GM18868 (cell line): ENCODE measurements at regions not wholly inside any gene's neighbourhood (a gene's known extent, or its start where the extent isn't known, plus 50 kb on each side); places are given as distances from the start of the nearest gene placed in this dataset.
"Not testable (repeated sequence)": the region's sequence is repeated elsewhere in the genome, so short reads cannot be mapped to it uniquely, and the experiment has no call there.

ENCODE experiments used
- ATAC-seq: cut with Tn5 transposase; IDR thresholded peaks from one replicate; pipeline ENCODE4 v1.9.1; 2021; ENCODE audit warnings: mild to moderate bottlenecking, moderate library complexity; ENCODE audit not compliant: unreplicated experiment

DNA sequence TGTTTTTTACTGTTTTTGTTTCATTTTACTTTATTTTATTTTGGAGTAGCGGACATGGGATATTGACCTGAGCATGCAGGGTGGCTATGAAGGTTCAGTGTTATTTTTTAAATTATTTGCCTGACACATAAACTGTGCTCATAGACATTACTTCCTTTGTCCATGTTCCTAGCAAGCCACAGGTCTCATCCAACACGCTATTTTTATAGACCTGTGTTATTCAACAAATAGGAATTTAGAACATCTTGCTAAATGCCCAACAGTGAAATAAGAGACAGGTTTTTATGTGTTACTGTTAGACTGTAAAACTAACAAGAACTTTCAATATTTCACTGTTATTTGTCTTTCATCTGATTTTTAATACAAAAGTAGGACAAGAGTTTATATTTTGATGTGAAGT, 756.4 kb downstream of the KCNT2 start:
- no peak for ATAC-seq

DNA sequence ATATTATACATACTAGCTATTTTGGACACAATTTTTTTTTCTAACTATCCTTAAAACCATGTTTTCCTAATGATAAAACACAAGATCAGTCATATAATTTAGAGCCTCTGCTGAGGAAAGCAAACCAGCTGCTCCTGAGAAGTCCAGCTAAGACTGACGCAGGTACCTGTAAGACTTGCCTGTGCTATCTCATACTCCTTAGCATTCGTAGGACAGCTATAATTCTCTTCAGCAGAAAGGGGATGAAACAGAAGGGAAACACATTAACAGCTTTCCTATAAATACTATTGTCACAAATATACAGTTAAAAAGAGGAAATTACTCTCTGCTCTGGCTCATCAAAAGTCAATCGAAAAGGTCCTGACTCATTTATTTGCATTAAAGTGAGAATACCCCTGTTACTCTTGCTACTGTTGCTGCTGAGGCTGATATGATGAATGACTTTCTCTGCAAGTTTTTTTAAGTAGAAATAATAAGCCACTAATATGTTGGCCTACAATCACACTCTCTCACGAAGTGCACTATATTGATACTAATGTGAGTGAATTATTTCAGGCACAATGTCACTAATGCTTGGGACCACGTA, 757.1 kb downstream of the KCNT2 start:
- ATAC-seq, result no peak

DNA sequence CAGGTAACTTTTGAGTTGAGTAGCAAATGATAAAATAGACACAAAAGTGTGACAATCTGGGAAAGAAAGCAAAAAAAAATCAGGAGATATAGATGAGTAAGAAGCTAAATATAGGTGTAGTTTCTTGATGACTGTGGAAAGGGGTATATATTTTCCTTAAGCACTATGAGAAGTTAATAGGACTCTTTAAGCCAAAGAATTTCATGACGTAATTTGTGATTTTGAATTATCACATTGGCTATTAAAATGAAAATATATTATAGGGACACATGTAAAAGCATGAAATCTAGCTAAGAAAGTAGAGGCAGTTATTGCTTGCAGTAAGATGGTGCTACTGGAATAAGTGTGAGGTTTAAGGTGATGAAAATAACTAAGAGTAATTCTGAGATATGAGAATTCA, 759.1 kb downstream of the KCNT2 start:
- ATAC-seq, result no peak

DNA sequence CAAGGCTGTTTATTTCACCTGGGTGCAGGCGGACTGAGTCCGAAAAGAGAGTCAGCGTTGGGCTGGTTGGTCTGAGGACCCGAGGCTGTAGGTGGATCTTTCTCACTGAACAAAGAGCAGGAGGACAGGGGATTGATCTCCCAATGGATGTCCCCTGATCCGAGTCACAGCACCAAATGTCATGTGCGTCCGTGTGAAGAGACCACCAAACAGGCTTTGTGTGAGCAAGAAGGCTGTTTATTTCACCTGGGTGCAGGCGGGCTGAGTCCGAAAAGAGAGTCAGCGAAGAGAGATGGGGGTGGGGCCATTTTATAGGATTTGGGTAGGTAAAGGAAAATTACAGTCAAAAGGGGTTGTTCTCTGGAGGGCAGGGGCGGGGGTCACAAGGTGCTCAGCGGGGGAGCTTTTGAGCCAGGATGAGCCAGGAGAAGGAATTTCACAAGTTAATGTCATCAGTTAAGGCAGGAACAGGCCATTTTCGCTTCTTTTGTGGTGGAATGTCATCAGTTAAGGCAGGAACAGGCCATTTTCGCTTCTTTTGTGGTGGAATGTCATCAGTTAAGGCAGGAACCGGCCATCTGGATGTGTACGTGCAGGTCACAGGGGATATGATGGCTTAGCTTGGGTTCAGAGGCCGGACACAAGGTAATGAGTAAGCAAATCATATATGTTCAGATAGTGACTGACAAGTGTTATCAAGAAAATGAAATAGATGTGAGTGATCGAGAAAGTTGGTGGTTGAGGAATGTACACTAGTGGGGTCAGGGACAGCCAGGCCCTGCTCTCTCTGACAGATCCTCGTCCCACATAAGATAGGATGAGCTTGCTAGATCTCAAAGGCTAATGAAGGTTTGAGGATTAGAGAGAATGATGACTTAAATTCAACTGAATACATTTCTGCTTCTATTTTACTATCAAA, 760.0 kb downstream of the KCNT2 start:
- not testable (repeated sequence) for ATAC-seq

DNA sequence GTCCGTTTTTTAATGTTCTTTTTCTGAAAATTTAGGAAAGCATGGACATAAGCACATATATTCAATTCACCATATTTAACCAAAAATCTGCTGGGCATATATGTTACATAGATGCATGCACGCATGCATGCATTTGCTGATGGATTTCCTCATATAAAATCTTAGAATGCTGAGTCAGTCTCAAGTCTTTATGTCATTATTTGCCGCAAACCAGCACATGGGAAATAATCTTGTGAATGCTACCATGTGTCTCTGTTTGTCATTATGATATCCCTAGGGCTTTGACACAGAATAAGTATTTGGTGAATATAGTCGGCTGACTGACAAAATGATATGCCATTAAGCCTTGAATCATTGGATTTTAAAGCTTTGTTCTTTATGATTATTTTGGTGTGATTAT, 776.5 kb downstream of the KCNT2 start:
- ATAC-seq, result no peak

DNA sequence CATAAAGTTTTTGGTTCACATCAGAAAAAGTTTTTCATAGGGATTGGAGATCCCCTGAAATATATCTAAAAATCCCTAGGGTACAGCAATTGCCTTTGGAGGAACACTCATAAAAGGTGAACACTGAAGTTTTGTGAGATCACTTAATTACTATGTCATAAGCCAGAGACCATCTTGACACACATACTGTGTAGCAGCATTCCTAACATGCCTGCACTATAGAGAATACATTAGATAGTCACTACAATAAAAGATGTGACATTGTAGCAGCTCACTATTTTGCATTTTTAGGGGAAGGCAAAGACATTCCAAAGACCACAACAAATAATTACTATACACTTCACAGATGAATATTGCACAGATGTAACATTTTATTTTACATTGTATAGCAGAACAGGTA, 779.9 kb downstream of the KCNT2 start:
- ATAC-seq, result no peak

DNA sequence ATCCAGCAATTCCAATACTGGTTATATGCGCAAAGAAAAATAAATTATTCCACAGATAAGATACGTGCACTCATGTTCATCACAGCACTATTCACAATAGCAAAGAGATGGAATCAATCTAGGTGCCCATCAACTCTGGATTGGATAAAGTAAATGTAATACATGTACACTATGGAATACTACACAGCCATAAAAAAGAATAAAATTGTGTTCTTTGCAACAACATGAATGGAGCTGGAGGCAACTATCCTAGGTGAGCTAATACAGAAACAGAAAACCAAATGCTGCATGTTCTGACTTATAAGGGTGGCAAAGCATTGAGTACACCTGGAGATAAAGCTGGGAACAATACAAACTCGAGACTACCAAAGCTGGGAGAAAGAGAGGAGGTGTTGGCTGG, 787.3 kb downstream of the KCNT2 start:
- no peak for ATAC-seq

DNA sequence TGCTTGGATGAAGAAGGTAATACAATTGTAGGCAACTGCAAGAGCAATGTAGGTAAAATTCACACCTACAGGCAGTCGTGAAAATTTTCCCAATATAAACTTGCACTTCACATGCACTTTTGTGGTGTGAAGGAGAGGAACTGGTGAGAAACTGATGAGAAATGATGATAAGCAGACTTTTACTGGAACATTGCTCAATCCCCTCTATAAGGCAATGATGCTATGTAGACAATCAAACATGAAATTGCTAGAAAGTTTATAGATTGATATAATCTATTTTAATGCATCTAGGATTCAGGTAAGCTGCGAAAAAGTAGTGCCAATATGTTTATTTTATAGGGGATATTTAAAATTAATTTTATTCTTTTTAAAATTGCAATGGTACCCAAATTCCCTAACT, 802.2 kb downstream of the KCNT2 start:
- no peak for ATAC-seq

DNA sequence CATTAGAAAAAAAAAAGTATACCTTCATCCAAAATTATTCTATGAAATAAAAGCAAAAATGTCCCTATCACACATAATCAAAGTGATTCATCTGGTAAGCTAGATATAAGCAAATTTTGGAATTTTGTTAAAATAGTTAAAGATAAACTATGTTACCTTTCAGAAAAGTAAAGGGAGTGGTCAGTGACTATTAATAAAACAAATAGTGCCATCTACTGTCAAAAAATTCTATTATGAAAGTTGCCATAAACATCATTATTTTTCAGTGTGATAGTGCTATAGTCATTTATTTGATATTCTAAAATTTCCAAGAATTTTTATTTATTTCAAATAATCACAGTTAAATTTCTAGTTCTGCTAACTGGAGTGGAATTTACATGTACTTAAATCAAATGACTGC, 803.7 kb downstream of the KCNT2 start:
- ATAC-seq, result no peak

DNA sequence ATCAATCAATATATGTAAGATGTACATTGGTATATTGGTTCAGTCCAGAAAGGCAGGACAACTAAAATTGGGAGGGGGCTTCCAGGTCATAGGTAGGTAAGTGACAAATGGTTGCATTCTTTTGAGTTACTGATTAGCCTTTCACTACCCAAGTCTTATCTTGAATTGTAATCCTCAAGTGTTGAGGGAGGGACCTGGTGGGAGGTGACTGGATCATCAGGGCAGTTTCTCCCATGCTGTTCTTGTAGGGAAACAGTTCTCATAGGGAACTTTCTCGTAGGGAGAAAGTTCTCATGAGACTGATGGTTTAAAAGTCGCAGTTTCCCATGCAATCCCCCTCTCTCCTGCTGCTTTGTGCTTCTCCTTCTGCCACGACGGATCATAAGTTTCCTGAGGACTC, 809.2 kb downstream of the KCNT2 start:
- ATAC-seq, result no peak

DNA sequence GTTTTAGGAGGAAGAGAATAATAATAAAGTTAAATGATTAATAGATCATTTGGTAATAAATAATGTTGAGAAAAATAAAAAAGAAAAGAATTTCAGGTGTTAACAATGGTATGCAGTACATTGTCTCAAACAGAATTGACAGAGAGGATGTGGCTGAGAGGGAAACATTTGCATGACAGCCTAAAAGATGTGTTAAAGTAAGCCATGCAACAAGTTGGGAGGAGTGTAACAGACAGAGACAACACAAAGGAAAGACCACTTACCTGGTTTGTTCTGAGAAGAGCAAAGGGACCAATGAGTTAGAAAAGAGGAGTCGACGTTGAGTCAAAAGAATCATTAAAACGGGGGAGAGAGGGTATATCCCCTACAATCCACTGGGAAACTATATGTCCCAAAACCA, 814.0 kb downstream of the KCNT2 start:
- ATAC-seq, result no peak

DNA sequence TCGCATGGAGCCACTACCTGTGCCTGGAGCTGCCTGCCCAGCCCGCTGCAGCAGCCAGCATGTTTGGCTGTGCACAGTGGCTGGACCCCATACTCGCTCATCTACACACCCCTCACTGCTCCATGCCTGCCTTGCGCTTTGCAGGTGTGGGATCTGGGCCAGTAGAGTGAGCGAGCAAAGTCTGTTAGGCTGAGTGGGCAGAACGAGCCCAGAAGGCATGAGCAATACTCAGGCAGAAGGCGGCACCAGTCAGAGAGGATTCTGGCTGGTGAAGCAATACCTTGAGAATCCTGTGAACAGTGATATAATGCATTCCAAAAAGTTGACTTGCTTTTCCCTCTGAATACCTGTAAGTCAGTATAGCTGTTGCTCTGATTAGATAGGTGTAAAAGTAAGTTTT, 816.4 kb downstream of the KCNT2 start:
- ATAC-seq, result no peak

DNA sequence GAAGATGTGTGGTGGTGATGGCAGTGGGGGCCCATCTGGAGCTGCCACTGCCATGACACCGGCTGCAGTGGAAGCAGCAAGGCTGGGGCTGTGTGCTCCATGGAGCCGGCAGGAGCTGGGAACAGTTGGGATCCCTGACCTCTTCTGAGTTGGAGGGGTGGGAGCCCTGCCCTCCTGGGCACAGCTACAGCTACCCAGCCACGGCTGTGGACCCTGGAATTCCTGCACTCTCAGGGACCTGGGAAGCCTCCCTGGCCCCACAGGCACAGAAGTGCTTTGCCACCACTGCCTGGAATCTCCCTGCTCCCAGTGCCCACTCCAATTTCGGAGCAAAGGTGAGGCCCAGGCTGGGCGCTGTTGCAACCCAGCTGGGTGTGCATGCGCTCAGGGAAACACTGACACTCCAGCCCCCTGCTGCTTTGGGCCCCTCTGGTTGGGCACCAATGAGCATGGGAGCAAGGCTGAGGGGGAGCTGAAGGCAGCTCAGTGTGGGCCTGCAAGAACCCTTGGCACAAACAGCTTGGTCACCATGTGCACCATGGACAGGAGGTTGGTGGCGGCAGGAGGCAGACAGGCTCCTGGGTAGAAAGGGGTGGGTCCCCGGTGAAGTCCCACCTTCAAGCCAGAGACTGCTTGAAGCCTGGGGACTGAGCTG, 817.6 kb downstream of the KCNT2 start:
- ATAC-seq, result no peak

DNA sequence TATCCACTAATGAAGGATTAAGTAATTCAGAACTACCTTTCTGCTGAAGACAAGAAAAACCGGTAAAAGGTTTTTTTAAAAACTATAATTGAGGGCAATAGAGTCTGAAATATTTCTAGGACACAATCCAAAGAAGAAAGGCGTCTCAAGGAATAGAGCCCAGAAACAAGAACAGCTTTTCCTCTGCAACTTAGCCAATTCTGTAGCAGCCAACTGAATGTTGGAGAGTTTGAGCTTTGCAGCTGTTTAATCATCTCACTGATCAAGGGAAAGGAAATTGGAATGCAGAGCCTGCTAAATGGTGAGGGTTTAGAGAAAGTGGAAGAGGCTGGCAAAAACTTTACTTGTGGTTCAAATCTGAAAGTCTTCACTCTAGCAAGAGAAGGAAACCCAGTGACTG, 818.9 kb downstream of the KCNT2 start:
- no peak for ATAC-seq

DNA sequence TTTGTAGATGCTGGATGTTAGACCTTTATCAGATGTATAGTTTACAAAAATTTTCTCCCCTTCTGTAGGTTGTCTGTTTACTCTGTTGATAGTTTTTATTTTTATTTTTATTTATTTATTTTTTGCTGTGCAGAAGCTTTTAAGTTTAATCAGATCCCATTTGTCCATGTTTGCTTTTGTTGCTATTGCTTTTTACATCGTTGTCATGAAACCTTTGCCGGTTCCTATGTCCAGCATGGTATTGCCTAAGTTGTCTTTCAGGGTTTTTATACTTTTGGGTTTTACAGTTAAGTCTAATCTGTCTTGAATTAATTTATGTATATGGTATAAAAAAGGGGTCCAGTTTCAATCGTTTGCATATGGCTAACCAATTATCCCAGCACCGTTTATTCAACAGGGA, 819.5 kb downstream of the KCNT2 start:
- no peak for ATAC-seq

DNA sequence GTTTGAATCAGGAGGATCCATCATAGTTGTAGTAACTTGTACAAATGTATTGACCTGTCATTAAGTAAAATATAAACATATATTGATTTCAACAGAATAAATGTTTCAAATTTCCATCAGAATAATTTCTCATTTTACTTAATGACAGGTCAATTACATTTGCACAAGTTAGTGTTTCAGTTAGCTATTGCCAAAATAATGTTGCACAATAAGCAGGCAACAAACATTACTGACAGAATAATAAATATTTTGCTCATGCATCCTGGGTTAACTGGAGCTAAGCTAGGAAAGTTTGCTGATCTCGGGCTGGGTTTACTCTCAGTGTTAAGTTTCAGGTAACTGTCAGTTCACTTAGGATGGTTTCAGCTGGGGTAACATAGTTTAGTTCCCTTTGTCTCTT, 822.4 kb downstream of the KCNT2 start:
- no peak for ATAC-seq

DNA sequence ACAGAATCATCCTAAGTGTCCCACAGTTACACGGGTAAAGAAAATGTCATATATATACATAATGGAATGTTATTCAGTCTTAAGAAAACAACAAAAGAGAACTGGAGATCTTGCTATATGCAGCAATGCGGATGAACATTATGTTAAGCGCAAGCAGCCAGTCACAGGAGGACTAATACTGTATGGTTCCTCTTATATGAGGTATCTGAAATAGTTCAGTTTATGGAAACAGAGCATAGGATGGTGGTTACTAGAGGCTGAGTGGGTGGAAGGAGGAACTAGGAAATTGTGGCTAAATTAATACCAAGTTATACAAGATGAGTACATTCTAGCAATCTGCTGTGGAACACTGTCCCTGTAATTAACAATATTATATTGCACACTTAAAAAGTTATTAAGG, 834.3 kb downstream of the KCNT2 start:
- no peak for ATAC-seq

DNA sequence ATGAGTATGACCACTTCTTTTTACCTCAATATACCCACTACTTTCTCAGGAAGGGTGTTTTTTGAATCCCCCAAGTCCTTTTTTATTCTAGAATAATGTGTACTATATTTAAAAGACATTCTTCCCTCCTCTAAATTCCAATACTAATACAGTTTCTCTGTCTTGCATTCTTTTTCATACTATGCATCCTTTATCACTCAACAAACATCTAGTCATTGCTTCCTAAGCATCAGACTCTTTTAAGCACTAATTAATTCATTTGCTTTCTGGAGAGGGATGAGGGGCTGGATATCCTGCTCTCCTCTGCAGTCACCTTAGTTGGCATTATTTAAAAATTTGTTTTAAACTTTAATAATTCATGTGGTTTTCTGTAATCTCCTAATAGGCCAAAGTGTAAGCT, 838.8 kb downstream of the KCNT2 start:
- no peak for ATAC-seq

DNA sequence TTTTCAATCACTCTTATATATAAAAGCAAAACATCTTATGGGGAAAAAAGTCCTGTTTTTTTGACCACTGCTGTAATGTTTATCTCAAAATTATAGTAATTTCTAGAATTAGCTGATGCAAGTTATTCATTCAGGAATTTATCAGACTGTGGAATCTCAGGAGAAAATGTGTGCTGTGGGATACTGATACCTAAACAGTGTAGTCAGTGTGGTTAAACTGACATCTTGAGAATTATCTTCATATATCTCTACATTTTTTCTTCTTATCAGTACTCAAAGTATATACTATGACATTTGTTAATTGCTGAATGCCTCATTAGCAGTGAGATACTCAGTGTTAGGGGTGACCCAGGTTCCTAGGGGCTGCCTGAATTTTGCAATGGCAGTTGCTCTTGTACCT, 839.3 kb downstream of the KCNT2 start:
- no peak for ATAC-seq

DNA sequence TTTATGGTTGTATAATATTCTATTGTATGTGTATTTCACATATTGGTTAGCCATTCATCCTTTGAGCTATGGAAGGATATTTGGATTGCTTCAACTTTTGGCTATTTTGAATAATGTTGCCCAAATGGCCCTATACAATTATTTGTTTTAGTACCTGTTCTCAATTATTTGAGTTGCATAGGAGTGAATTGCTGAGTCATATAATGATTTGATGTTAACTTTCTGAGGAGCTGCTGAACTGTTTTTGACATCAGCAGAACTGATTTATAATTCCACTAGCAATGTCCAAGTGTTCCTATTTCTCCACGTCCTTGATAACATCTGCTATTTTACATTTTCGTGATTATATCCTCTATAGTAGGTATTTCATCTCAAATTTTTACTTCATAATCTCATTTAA, 839.9 kb downstream of the KCNT2 start:
- ATAC-seq, result no peak

DNA sequence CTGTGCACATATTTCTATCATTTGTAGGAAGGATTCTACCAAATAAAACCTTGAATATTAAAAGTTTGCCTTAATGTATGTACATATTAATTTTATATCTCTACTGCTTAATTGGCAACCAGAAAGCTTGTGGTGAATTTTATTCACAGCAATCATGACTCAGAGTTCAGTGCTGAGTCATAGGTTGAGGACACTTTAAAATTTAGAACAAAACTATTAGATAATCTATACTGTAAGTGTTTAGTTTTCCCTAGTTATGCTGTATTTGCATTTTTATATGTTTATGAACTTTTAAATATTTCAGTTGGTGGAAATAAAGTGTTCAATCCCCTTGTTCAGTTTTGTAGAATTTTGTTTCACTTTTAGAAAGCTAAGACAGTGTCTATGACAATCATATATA, 841.5 kb downstream of the KCNT2 start:
- no peak for ATAC-seq

DNA sequence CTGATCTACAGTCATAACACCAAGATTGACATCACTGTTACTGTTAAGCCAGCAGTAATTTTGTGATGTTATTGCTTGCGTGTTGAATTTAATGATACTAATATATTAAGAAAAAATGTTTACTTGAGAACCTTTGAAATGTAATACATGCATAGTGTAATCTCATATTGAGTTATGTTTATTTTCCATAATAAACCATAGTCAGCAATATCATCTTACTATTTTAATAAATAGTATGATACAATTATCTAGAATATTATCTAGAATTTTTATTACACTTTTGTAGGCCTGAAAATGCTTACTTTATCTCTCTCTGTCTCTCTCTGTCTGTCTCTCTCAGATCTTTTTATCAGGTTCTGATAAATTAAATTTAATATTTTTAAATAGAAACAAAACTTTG, 843.1 kb downstream of the KCNT2 start:
- ATAC-seq, result no peak
